PC-9 (cell line): ENCODE measurements at regions not wholly inside any gene's neighbourhood (a gene's known extent, or its start where the extent isn't known, plus 50 kb on each side); places are given as distances from the start of the nearest gene placed in this dataset.
A peak's percentile ranks its signal among the peaks of the same experiment; 100 is the strongest.
"Not testable (repeated sequence)": the region's sequence is repeated elsewhere in the genome, so short reads cannot be mapped to it uniquely, and the experiment has no call there.

Experiments
- BruUV-seq: library from RNA; stranded (reverse); fragments of 400-500 nt; replicated peaks from 2 replicates; lab custom pipeline; 2021; lab: Mats Ljungman, UMichigan
- CTCF ChIA-PET: fragments of 300-600 bp; sonication (Branson Sonifier 250); formaldehyde crosslinking; loops from one replicate; lab custom pipeline; 2022; ENCODE audit warnings: antibody characterized with exemption; lab: Charles Lee
- POLR2A ChIA-PET: fragments of 300-600 bp; sonication (Branson Sonifier 250); formaldehyde crosslinking; loops from one replicate; lab custom pipeline; 2022; ENCODE audit warnings: antibody characterized with exemption; ENCODE audit not compliant: unreplicated experiment; lab: Charles Lee
- DNase-seq, 2 experiments: peaks; one replicate each; pipeline versions ENCODE4 v3.0.0 to v3.0.0-alpha.2; 2015 to 2022; ENCODE audit warnings: mixed read lengths in 1 of 2
- H2AFZ ChIP-seq: fragments of 200-600 bp; sonication (generic); 2 replicates; pipeline ENCODE4 v1.8.1; 2017; ENCODE audit warnings: antibody characterized with exemption
- H3F3A ChIP-seq: fragments of 200-600 bp; sonication (generic); 2 replicates; pipeline ENCODE4 v1.8.1; 2017; ENCODE audit warnings: antibody characterized with exemption, mild to moderate bottlenecking, low read depth; ENCODE audit not compliant: insufficient read depth
- H3K27ac ChIP-seq: fragments of 200-600 bp; sonication (generic); 2 replicates; pipeline ENCODE4 v1.6.1; 2016; ENCODE audit warnings: mixed run types
- H3K27me3 ChIP-seq: fragments of 200-600 bp; sonication (generic); 2 replicates; pipeline ENCODE4 v1.6.1; 2016; ENCODE audit warnings: low read depth, mixed run types; ENCODE audit not compliant: insufficient read depth
- H3K36me3 ChIP-seq: fragments of 200-600 bp; sonication (generic); 2 replicates; pipeline ENCODE4 v1.6.1; 2016; ENCODE audit warnings: low read depth, mixed run types
- H3K4me1 ChIP-seq: fragments of 200-600 bp; sonication (generic); replicated peaks from 2 replicates; pipeline ENCODE4 v1.6.1; 2016; ENCODE audit warnings: mixed run types; ENCODE audit not compliant: insufficient read depth
- H3K4me2 ChIP-seq: fragments of 200-600 bp; sonication (generic); 2 replicates; pipeline ENCODE4 v1.6.1; 2017; ENCODE audit warnings: mixed run types
- H3K4me3 ChIP-seq: fragments of 200-600 bp; sonication (generic); 2 replicates; pipeline ENCODE4 v1.6.1; 2016; ENCODE audit warnings: mixed run types
- H3K79me2 ChIP-seq: fragments of 200-600 bp; sonication (generic); 2 replicates; pipeline ENCODE4 v1.6.1; 2017; ENCODE audit warnings: low read depth, mixed run types
- H3K9me2 ChIP-seq: fragments of 200-600 bp; sonication (generic); 2 replicates; pipeline ENCODE4 v1.8.1; 2017; ENCODE audit warnings: mild to moderate bottlenecking; ENCODE audit not compliant: insufficient read depth
- H3K9me3 ChIP-seq: fragments of 200-600 bp; sonication (generic); 2 replicates; pipeline ENCODE4 v1.8.1; 2016; ENCODE audit warnings: low read depth; ENCODE audit not compliant: insufficient read depth
- H4K20me1 ChIP-seq: fragments of 200-600 bp; sonication (generic); 2 replicates; pipeline ENCODE4 v1.8.1; 2017; ENCODE audit not compliant: insufficient read depth
- CTCF ChIP-seq: fragments of 200-600 bp; sonication (generic); conservative IDR thresholded peaks from 2 replicates; pipeline ENCODE4 v1.6.1; 2017; ENCODE audit warnings: mixed run types, antibody characterized with exemption, mild to moderate bottlenecking, moderate library complexity
- EZH2 ChIP-seq: fragments of 200-600 bp; sonication (generic); IDR thresholded peaks from 2 replicates; pipeline ENCODE4 v1.8.0; 2017; ENCODE audit warnings: antibody characterized with exemption, low read depth
- intact Hi-C: fragments of 100-400 bp; cut with micrococcal nuclease; formaldehyde crosslinking; loops from one replicate; pipeline ENCODE4 v1.10.0; 2022; ENCODE audit not compliant: unreplicated experiment

GRCh38 chr12:66823857-66824570, 145.1 kb upstream of the GRIP1 start:
- Histone ChIP-seq H3K79me2 (peaks cover 14% of the 10 kb centered on the region), H3K27me3 (no peaks in the 10 kb centered on the region), H3K36me3 (no peaks in the 10 kb centered on the region), H2AFZ (no peak overlapping the region), H3F3A (peaks cover 46% of the 10 kb centered on the region), H3K9me2 (no peaks in the 10 kb centered on the region), H3K4me1 (peaks cover 46% of the 10 kb centered on the region), H3K4me2 (peak overlapping the region; percentile 74), H3K4me3 (peak overlapping the region; percentile 19; the same call in 1 of the 2 replicates), H3K9me3 (no peaks in the 10 kb centered on the region), H3K27ac (peak overlapping the region; percentile 91), H4K20me1 (no peaks in the 10 kb centered on the region)
- ChIA-PET POLR2A (interaction anchor here (0.5 kb wide), 1 partner anchor 245 kb away, joined by 4 read pairs; no protein-coding TSS in a partner anchor), CTCF (no interaction called here)
- TF ChIP-seq CTCF: no peak
- no peak for TF ChIP-seq EZH2
- DNase-seq: peak; percentile 50 to 95
- intact Hi-C loops: no loop called here
- no TSS peak for BruUV-seq

GRCh38 chr12:66825921-66826320, 147.0 kb upstream of the GRIP1 start:
- CTCF ChIA-PET, H4K20me1 ChIP-seq, H2AFZ ChIP-seq, H3K36me3 ChIP-seq, BruUV-seq, H3K4me3 ChIP-seq, POLR2A ChIA-PET, H3K9me2 ChIP-seq, H3K27me3 ChIP-seq, intact Hi-C loops, DNase-seq, H3K4me2 ChIP-seq, H3K9me3 ChIP-seq: not testable (repeated sequence)
- Histone ChIP-seq H3K79me2 (peaks cover 11% of the 10 kb centered on the region), H3K27ac (peak overlapping the region; percentile 91; the same call in 1 of the 2 replicates), H3K4me1 (peaks cover 46% of the 10 kb centered on the region), H3F3A (peaks cover 46% of the 10 kb centered on the region)

- DNase-seq: no peak
- H3K27me3 ChIP-seq: no peaks in the 10 kb centered on the region
- H3K36me3 ChIP-seq: no peaks in the 10 kb centered on the region
- TF ChIP-seq EZH2: no peak
- TF ChIP-seq CTCF: no peak
- no peaks in the 10 kb centered on the region for H4K20me1 ChIP-seq
- H3F3A ChIP-seq: peaks cover 9% of the 10 kb centered on the region
- POLR2A ChIA-PET: no interaction called here
- no peaks in the 10 kb centered on the region for H3K9me2 ChIP-seq
- 0 out of 2 replicates have a peak, but pooled peaks cover 7% of the 10 kb centered on the region for H3K79me2 ChIP-seq
- no TSS peak for BruUV-seq
- H3K4me3 ChIP-seq: no peak overlapping the region
- CTCF ChIA-PET: no interaction called here
- H3K4me1 ChIP-seq: peaks cover 10% of the 10 kb centered on the region
- no peaks in the 10 kb centered on the region for H3K9me3 ChIP-seq
- no peak overlapping the region for H2AFZ ChIP-seq
- intact Hi-C loops: no loop called here
- no peak overlapping the region for H3K4me2 ChIP-seq
- H3K27ac ChIP-seq: no peak overlapping the region
Observed at GRCh38 chr12:66829660-66830325, 150.9 kb upstream of the GRIP1 start.
